ENCODE measurements at regions not wholly inside any gene's neighbourhood (a gene's known extent, or its start where the extent isn't known, plus 50 kb on each side); places are given as distances from the start of the nearest gene placed in this dataset.

DNA sequence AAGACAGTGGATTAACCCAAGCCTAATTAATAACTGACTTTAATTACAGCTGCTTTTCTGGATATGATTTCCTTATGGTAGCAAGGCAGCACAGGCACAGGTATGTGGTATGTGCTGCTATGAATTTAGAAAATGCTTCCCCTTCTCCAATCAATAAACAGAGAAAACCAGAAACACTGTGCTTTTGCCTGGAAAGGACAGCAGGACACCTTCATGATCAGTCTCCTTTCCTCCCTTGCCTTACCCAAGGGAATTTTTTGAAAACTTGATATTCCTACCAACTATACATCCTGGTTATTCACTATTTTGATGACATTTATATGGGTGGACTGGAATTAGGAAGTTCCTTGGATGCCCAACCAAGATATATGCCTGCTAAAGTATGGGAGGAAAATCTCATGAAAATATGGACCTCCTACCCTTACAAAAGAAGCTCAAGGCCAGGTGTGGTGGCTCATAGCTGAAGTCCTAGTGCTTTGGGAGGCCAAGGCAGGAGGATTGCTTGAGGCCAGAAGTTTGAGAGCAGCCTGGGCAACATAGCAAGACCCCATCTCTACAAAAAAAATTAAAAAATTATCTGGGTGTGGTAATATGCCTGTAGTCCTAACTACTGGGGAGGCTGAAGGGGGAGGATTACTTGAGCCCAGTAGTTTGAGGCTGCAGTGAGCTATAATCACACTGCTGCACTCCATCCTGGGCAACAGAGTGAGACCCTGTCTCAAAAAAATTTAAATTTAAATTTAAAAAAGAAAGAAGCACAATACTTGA is 106.3 kb upstream of the WAC start:
- TF ChIP-seq POLR2A (IDR thresholded peaks at IDR 0.05; ENCODE audit: low read length) (no peak), GATA1 (IDR thresholded peaks at IDR 0.05; ENCODE audit: low read depth, low read length) (no peak)

Measured in erythroblast (primary cell).